LNCaP clone FGC (cell line): ENCODE measurements at regions not wholly inside any gene's neighbourhood (a gene's known extent, or its start where the extent isn't known, plus 50 kb on each side); places are given as distances from the start of the nearest gene placed in this dataset.

Source experiments
- DNase-seq: peaks from one replicate; pipeline ENCODE4 v3.0.0-alpha.2; 2011; ENCODE audit warnings: low read depth
- H3K4me3 ChIP-seq: 2 replicates; pipeline ENCODE4 v1.5.1; 2011; ENCODE audit warnings: mild to moderate bottlenecking, low read depth, low read length, control low read depth
- TF ChIP-seq, protein P1 (sequence below): IDR thresholded peaks from 2 replicates; pipeline ENCODE4 v1.5.1; 2012; ENCODE audit warnings: mild to moderate bottlenecking; ENCODE audit not compliant: control insufficient read depth, insufficient read depth; ENCODE audit errors: extremely low read depth

DNA sequence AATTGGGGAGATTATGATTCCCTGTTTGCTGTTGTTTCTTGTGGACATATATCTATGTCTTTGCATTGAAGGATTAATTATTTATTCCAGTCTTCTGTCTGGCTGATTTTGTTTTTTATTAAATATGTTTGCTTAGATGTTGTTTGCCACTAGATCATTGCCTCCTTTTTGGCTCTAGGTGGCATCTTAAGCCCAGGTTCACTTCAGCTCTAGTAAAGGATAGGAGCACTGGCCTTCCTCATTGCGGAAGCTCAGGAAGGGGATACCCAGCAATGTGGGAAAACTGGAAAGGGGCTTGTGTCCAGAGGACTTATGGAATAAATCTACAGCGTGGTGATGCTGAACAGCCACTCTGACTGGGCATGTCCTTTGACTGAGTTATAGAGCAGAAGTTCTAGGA lies 821.6 kb downstream of the PDCD6IP start:
- TF ChIP-seq, protein P1, sequence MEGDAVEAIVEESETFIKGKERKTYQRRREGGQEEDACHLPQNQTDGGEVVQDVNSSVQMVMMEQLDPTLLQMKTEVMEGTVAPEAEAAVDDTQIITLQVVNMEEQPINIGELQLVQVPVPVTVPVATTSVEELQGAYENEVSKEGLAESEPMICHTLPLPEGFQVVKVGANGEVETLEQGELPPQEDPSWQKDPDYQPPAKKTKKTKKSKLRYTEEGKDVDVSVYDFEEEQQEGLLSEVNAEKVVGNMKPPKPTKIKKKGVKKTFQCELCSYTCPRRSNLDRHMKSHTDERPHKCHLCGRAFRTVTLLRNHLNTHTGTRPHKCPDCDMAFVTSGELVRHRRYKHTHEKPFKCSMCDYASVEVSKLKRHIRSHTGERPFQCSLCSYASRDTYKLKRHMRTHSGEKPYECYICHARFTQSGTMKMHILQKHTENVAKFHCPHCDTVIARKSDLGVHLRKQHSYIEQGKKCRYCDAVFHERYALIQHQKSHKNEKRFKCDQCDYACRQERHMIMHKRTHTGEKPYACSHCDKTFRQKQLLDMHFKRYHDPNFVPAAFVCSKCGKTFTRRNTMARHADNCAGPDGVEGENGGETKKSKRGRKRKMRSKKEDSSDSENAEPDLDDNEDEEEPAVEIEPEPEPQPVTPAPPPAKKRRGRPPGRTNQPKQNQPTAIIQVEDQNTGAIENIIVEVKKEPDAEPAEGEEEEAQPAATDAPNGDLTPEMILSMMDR: peak; percentile 58
- DNase-seq: peak; percentile 8
- no peak overlapping the region for H3K4me3 ChIP-seq

DNA sequence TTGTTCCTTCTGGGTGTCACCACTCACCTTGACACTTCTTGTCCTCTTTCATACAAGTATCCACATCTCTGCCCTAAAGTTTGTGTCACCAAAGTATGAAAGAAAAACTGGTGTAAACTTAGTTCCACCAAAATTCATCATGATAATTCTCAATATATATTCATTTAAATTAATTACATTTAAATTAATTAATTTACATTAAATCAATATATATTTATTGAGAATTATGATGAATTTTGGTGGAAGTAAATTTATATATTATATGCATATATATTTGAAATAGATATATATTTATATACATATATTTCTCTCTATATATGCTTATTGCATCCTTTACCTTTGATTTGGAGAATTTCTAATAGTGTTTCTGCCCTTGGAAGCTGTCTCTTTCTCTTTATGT lies 828.3 kb downstream of the PDCD6IP start:
- H3K4me3 ChIP-seq: no peak overlapping the region
- no peak for DNase-seq
- TF ChIP-seq, protein P1: no peak

DNA sequence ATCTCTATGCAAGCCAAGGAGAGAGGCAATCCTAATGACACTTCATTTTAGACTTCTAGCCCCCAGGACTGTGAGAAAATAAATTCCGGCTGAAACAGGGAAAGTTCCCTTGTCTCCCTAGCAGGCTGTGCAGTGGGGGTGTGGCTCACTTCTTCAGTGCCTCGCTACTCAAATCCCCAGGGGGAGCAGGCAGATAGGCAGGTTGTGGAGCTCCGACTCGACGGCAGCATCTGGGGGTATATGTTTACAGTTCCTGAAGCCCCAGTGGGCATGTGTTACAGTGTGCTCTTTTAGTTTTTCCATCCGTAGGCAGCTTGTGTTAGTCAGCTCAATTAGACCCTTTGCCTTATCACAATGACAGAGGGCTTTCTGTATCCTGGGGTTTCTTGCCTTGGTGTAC lies 836.5 kb downstream of the PDCD6IP start:
- DNase-seq: no peak
- H3K4me3 ChIP-seq: no peak overlapping the region
- TF ChIP-seq, protein P1: no peak

DNA sequence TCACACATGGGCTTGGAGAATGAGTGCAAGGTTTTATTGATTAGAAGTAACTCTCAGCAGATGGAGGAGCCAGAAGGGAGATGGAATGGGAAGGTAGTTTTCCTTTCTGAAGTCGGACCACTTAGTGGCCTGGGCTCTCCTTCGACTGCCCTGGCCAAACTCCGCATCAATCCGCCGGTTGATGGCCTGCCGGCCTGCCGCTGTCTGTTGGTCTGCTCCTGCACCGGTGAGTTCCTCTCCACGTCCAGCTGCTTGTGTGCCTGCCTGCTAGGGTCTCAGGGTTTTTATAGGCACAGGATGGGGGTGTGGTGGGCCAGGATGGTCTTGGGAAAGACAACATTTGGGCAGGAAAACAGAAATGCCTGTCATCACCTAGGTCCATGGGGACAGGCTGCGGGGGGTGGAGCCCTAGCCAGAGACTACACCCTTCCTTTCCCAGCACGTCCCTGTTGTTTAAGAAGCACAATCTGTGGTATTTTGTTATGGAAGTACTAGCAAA lies 837.0 kb downstream of the PDCD6IP start:
- TF ChIP-seq, protein P1: no peak
- DNase-seq: no peak
- no peak overlapping the region for H3K4me3 ChIP-seq

DNA sequence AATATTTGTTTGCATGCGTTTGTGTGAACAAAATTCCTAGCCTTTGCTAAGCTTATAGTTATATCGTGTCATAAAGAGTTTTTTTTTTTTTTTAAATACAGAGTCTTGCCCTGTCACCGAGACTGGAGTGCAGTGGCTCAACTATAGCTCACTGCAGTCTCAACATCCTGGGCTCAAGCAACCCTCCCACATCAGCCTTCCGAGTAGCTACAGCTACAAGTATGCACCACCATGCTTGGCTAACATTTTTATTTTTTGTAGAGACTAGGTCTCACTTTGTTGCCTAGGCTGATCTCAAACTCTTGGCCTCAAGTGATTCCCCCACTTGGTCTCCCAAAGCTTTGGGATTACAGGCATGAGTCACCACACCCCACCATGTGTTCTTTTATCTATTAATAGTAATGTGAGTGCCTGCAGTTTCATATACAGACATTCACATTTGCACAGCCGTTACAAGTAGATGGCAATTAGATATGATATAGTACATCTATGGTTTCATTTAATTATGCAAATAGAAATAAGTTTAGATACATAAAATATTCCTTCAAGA lies 848.6 kb downstream of the PDCD6IP start:
- DNase-seq: no peak
- no peak overlapping the region for H3K4me3 ChIP-seq
- TF ChIP-seq, protein P1: no peak

DNA sequence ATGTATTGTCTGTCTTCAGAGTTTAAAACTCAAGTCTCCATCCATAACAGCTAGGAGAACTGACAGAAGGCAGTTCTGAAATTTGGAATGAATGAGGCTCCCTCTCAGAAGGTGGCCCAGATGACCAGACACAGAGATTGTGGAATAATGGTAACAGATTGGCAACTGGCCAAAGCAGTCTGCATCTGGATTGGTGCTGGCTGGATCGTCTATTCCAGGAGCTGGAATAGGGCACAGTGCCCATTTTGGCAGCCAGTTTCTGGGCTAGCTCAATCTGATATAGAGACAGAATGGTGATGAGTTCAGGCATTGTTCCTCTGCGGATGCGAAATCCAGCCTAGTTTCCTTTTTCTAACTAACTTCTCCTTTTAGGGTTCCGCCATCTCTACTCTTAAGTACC lies 851.7 kb downstream of the PDCD6IP start:
- H3K4me3 ChIP-seq: no peak overlapping the region
- DNase-seq: no peak
- TF ChIP-seq, protein P1: no peak

DNA sequence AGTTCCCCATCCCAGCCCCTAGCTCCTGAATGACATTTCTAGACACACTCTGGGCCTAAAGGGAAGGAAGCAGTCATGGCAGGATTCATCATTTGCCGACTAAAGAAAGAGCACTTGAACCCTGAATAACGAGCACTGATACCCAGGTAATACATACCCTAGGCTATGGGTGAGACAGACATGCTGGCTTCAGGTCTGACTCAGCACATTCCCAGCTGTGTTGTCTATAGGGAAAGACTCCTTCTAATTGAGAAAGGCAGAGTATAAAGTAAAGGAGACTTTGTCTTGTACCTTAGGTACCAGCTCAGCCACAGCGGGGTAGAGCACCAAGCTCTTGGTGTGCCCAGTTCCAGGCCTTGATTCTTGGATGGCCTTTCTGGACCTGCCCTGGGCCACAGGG lies 870.5 kb downstream of the PDCD6IP start:
- no peak overlapping the region for H3K4me3 ChIP-seq
- TF ChIP-seq, protein P1: no peak
- no peak for DNase-seq
